SK-N-SH (cell line): ENCODE measurements at regions not wholly inside any gene's neighbourhood (a gene's known extent, or its start where the extent isn't known, plus 50 kb on each side); places are given as distances from the start of the nearest gene placed in this dataset.

Experiments used
- CTCF ChIA-PET: fragments of 300-600, 350-600 bp; formaldehyde crosslinking; extraction: SDS; loops from one replicate; lab custom pipeline; 2021; lab: Yijun Ruan, JAX
- POLR2A ChIA-PET: fragments of 350-600 bp; sonication (Branson Sonifier 250); formaldehyde crosslinking; extraction: SDS; loops from one replicate; lab custom pipeline; 2020; ENCODE audit warnings: antibody characterized with exemption, inconsistent platforms; lab: Yijun Ruan, JAX
- DNase-seq: peaks from one replicate; pipeline ENCODE4 v3.0.0; 2012
- H2AFZ ChIP-seq: fragments of 200-600 bp; sonication (generic); 2 replicates; pipeline ENCODE4 v1.8.1; 2016; ENCODE audit warnings: antibody characterized with exemption, mild to moderate bottlenecking, low read depth
- H3F3A ChIP-seq: fragments of 200-600 bp; sonication (generic); replicated peaks from 2 replicates; pipeline ENCODE3; 2016; ENCODE audit warnings: antibody characterized with exemption, mild to moderate bottlenecking; ENCODE audit not compliant: insufficient read depth
- H3K27ac ChIP-seq, 2 experiments: fragments of 200-500 bp in 1 of 2; fragments of 200-600 bp in 1 of 2; sonication (Bioruptor generic) in 1 of 2; sonication (generic), shearing (Covaris generic) in 1 of 2; 2 replicates each; pipeline versions ENCODE4 v1.5.1 to v1.6.1; 2014 to 2016; ENCODE audit warnings: low read depth in 2 of 2, inconsistent platforms in 1 of 2, low read length in 1 of 2, mild to moderate bottlenecking in 1 of 2, mixed read lengths in 1 of 2
- H3K27me3 ChIP-seq: fragments of 200-600 bp; sonication (generic), shearing (Covaris generic); 2 replicates; pipeline ENCODE4 v1.6.1; 2016; ENCODE audit warnings: mixed run types; ENCODE audit not compliant: insufficient read depth
- H3K36me3 ChIP-seq, 2 experiments: fragments of 200-500 bp in 1 of 2; fragments of 200-600 bp in 1 of 2; sonication (Bioruptor generic) in 1 of 2; sonication (generic) in 1 of 2; replicated peaks in 1 of 2; 2 replicates each; pipeline versions ENCODE3 to v1.5.1; 2014 to 2016; ENCODE audit warnings: low read length in 1 of 2, mild to moderate bottlenecking in 1 of 2; ENCODE audit not compliant: insufficient read depth in 2 of 2, control insufficient read depth in 1 of 2
- H3K4me1 ChIP-seq, 2 experiments: fragments of 200-500 bp in 1 of 2; fragments of 200-600 bp in 1 of 2; sonication (Bioruptor generic) in 1 of 2; sonication (generic), shearing (Covaris generic) in 1 of 2; 2 replicates each; pipeline versions ENCODE4 v1.5.1 to v1.6.1; 2014 to 2016; ENCODE audit warnings: low read depth in 1 of 2, low read length in 1 of 2, mixed run types in 1 of 2; ENCODE audit not compliant: insufficient read depth in 2 of 2, control insufficient read depth in 1 of 2
- H3K4me2 ChIP-seq: fragments of 200-600 bp; sonication (generic), shearing (Covaris generic); 2 replicates; pipeline ENCODE4 v1.6.1; 2017; ENCODE audit warnings: mixed run types
- H3K4me3 ChIP-seq, 2 experiments: fragments of 200-500 bp in 1 of 2; fragments of 200-600 bp in 1 of 2; sonication (Bioruptor generic) in 1 of 2; sonication (generic), shearing (Covaris generic) in 1 of 2; 2 replicates each; pipeline versions ENCODE4 v1.5.1 to v1.8.1; 2014 to 2016; ENCODE audit warnings: low read depth in 2 of 2, inconsistent platforms in 1 of 2, low read length in 1 of 2, mild to moderate bottlenecking in 1 of 2, mixed read lengths in 1 of 2, moderate library complexity in 1 of 2
- H3K79me2 ChIP-seq: fragments of 200-600 bp; sonication (generic); 2 replicates; pipeline ENCODE4 v1.8.1; 2017; ENCODE audit warnings: mild to moderate bottlenecking; ENCODE audit not compliant: insufficient read depth
- H3K9ac ChIP-seq: fragments of 200-600 bp; sonication (generic); 2 replicates; pipeline ENCODE4 v1.6.1; 2017; ENCODE audit warnings: mixed run types
- H3K9me2 ChIP-seq: fragments of 200-600 bp; sonication (generic); 2 replicates; pipeline ENCODE4 v1.6.1; 2017; ENCODE audit warnings: mixed run types
- H3K9me3 ChIP-seq: fragments of 200-600 bp; sonication (generic); 2 replicates; pipeline ENCODE4 v1.6.1; 2017; ENCODE audit warnings: mixed run types, mild to moderate bottlenecking, moderate library complexity
- H4K20me1 ChIP-seq: fragments of 200-600 bp; sonication (generic); 2 replicates; pipeline ENCODE4 v1.6.1; 2017; ENCODE audit warnings: mild to moderate bottlenecking, mixed run types; ENCODE audit not compliant: insufficient read depth
- CTCF ChIP-seq: fragments of 200-600 bp; sonication (generic); IDR thresholded peaks from 2 replicates; pipeline ENCODE4 v1.6.1; 2017; ENCODE audit warnings: antibody characterized with exemption, mild to moderate bottlenecking, moderate library complexity
- EP300 ChIP-seq, 2 experiments: IDR thresholded peaks; 2 replicates each; pipeline versions ENCODE4 v1.4.0 to v1.6.1; 2012; ENCODE audit warnings: borderline replicate concordance in 1 of 2, low read depth in 1 of 2, low read length in 1 of 2
- EZH2phosphoT487 ChIP-seq: fragments of 200-600 bp; sonication (generic); IDR thresholded peaks from 2 replicates; pipeline ENCODE4 v1.6.1; 2017; ENCODE audit warnings: low read depth, mixed run types, mild to moderate bottlenecking, antibody characterized with exemption, moderate library complexity, borderline replicate concordance
- FOSL2 ChIP-seq: IDR thresholded peaks from 2 replicates; pipeline ENCODE4 v1.4.0; 2012; ENCODE audit warnings: low read depth, mild to moderate bottlenecking, moderate library complexity, borderline replicate concordance
- FOXM1 ChIP-seq: IDR thresholded peaks from 2 replicates; pipeline ENCODE4 v1.4.0; 2012; ENCODE audit warnings: low read depth, mild to moderate bottlenecking
- IRF3 ChIP-seq: fragments of 150-350 bp; IDR thresholded peaks from 2 replicates; pipeline ENCODE4 v1.6.1; 2016; ENCODE audit warnings: mild to moderate bottlenecking, low read depth, low read length
- JUND ChIP-seq: IDR thresholded peaks from 2 replicates; pipeline ENCODE4 v1.4.0; 2012
- MAX ChIP-seq: IDR thresholded peaks from 2 replicates; pipeline ENCODE4 v1.4.0; 2012; ENCODE audit warnings: low read depth
- MEF2A ChIP-seq: IDR thresholded peaks from 2 replicates; pipeline ENCODE4 v1.4.0; 2012; ENCODE audit warnings: low read depth, borderline replicate concordance
- MXI1 ChIP-seq: IDR thresholded peaks from 2 replicates; pipeline ENCODE4 v1.6.1; 2012; ENCODE audit warnings: mild to moderate bottlenecking, low read depth, low read length, improper control_type of control experiment
- NFIC ChIP-seq: IDR thresholded peaks from 2 replicates; pipeline ENCODE4 v1.4.0; 2012; ENCODE audit warnings: borderline replicate concordance
- POLR2AphosphoS5 ChIP-seq: IDR thresholded peaks from 2 replicates; pipeline ENCODE4 v1.6.1; 2012; ENCODE audit warnings: low read depth, low read length
- RFX5 ChIP-seq: IDR thresholded peaks from 2 replicates; pipeline ENCODE4 v1.6.1; 2012; ENCODE audit warnings: mild to moderate bottlenecking, improper control_type of control experiment, low read length
- RXRA ChIP-seq: IDR thresholded peaks from 2 replicates; pipeline ENCODE4 v1.4.0; 2012; ENCODE audit warnings: low read depth, mild to moderate bottlenecking, borderline replicate concordance
- TEAD4 ChIP-seq: IDR thresholded peaks from 2 replicates; pipeline ENCODE4 v1.4.0; 2012; ENCODE audit warnings: mild to moderate bottlenecking, borderline replicate concordance; ENCODE audit not compliant: insufficient read depth
- USF1 ChIP-seq: IDR thresholded peaks from 2 replicates; pipeline ENCODE4 v1.4.0; 2012; ENCODE audit warnings: low read depth, borderline replicate concordance
- YY1 ChIP-seq: IDR thresholded peaks from 2 replicates; pipeline ENCODE4 v1.4.0; 2012; ENCODE audit warnings: low read depth, mild to moderate bottlenecking
- TF ChIP-seq, protein P1 (sequence below): IDR thresholded peaks from 2 replicates; pipeline ENCODE4 v1.6.1; 2012; ENCODE audit warnings: mild to moderate bottlenecking, low read depth, low read length, moderate library complexity
- TF ChIP-seq, protein P2 (sequence below): fragments of 150-350 bp; IDR thresholded peaks from 2 replicates; pipeline ENCODE4 v1.6.1; 2017; ENCODE audit warnings: antibody characterized with exemption, low read length, low read depth, borderline replicate concordance
- TF ChIP-seq, protein P3 (sequence below): IDR thresholded peaks from 2 replicates; pipeline ENCODE4 v1.4.0; 2012; ENCODE audit warnings: low read depth, borderline replicate concordance

DNA sequence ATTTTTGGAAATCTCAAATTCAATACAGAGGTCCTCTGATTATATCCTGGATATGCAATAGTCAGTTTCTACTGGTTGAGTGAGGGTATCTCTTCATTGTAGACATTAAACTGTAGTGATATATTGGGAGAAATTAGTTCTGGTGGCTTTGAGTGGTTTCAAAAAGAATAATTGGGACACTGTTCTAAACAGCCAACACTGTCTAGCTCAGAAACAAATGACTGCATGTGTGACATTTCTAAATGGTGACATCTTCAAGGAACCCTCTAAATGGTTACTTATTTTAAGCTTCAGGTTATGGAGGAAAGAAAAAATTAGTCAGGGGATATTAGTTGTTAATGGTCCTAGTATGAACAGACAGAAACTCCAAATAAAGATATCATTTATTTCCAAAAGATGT lies 186.2 kb downstream of the LARP7 start:
- CTCF ChIA-PET, result no interaction called here
- Histone ChIP-seq H3K4me1 (peaks cover 0 to 4% of the 10 kb centered on the region in 2 experiments; a peak in 1 of 4 replicates), H3K4me2 (no peak overlapping the region), H3K9me3 (no peaks in the 10 kb centered on the region), H2AFZ (no peak overlapping the region), H3F3A (no peaks in the 10 kb centered on the region), H3K27ac (no peak overlapping the region), H3K79me2 (no peaks in the 10 kb centered on the region), H3K27me3 (no peaks in the 10 kb centered on the region), H4K20me1 (no peaks in the 10 kb centered on the region)
- no peak for DNase-seq
- TF ChIP-seq NFIC (no peak), EP300 (IDR thresholded peaks at IDR 0.05; ENCODE audit: borderline replicate concordance in 1 of 2, low read depth in 1 of 2, low read length in 1 of 2) (no peak), MXI1 (no peak), JUND (no peak), EZH2phosphoT487 (no peak), TEAD4 (no peak), YY1 (no peak), RFX5 (no peak), FOSL2 (no peak), CTCF (no peak), IRF3 (no peak), MEF2A (no peak), FOXM1 (no peak), USF1 (no peak), MAX (no peak), POLR2AphosphoS5 (no peak), RXRA (no peak)
- TF ChIP-seq, protein P1, sequence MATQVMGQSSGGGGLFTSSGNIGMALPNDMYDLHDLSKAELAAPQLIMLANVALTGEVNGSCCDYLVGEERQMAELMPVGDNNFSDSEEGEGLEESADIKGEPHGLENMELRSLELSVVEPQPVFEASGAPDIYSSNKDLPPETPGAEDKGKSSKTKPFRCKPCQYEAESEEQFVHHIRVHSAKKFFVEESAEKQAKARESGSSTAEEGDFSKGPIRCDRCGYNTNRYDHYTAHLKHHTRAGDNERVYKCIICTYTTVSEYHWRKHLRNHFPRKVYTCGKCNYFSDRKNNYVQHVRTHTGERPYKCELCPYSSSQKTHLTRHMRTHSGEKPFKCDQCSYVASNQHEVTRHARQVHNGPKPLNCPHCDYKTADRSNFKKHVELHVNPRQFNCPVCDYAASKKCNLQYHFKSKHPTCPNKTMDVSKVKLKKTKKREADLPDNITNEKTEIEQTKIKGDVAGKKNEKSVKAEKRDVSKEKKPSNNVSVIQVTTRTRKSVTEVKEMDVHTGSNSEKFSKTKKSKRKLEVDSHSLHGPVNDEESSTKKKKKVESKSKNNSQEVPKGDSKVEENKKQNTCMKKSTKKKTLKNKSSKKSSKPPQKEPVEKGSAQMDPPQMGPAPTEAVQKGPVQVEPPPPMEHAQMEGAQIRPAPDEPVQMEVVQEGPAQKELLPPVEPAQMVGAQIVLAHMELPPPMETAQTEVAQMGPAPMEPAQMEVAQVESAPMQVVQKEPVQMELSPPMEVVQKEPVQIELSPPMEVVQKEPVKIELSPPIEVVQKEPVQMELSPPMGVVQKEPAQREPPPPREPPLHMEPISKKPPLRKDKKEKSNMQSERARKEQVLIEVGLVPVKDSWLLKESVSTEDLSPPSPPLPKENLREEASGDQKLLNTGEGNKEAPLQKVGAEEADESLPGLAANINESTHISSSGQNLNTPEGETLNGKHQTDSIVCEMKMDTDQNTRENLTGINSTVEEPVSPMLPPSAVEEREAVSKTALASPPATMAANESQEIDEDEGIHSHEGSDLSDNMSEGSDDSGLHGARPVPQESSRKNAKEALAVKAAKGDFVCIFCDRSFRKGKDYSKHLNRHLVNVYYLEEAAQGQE, result no peak
- TF ChIP-seq, protein P2, sequence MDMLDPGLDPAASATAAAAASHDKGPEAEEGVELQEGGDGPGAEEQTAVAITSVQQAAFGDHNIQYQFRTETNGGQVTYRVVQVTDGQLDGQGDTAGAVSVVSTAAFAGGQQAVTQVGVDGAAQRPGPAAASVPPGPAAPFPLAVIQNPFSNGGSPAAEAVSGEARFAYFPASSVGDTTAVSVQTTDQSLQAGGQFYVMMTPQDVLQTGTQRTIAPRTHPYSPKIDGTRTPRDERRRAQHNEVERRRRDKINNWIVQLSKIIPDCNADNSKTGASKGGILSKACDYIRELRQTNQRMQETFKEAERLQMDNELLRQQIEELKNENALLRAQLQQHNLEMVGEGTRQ, result no peak
- TF ChIP-seq, protein P3, sequence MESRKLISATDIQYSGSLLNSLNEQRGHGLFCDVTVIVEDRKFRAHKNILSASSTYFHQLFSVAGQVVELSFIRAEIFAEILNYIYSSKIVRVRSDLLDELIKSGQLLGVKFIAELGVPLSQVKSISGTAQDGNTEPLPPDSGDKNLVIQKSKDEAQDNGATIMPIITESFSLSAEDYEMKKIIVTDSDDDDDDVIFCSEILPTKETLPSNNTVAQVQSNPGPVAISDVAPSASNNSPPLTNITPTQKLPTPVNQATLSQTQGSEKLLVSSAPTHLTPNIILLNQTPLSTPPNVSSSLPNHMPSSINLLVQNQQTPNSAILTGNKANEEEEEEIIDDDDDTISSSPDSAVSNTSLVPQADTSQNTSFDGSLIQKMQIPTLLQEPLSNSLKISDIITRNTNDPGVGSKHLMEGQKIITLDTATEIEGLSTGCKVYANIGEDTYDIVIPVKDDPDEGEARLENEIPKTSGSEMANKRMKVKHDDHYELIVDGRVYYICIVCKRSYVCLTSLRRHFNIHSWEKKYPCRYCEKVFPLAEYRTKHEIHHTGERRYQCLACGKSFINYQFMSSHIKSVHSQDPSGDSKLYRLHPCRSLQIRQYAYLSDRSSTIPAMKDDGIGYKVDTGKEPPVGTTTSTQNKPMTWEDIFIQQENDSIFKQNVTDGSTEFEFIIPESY, result no peak
- TF ChIP-seq, all 33 proteins: peak for 0
- Histone ChIP-seq H3K4me3 (no peak overlapping the region), H3K9me2 (no peaks in the 10 kb centered on the region), H3K36me3 (no peaks in the 10 kb centered on the region), H3K9ac (no peak overlapping the region)
- POLR2A ChIA-PET, result no interaction called here
